ENCODE measurements at regions not wholly inside any gene's neighbourhood (a gene's known extent, or its start where the extent isn't known, plus 50 kb on each side); places are given as distances from the start of the nearest gene placed in this dataset.

DNA sequence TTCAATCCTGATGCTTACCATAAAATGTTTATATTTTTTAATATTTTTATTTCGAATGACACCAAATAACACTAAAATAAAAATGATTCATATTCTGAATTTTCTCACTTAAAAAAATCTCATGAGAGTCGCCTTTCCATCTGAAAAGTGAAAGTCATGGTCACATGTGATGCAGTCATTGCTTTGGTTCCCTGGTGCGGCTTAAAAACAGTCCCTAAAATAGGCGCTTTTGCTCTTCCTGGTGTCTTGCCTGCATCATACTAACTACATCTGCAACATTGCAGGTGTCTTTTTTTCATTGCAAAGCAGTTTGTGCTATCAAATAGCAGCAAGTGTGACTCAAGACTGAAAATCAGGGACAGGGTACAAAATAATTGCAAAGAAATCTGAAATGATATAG lies 185.2 kb upstream of the NREP start:
- DNase-seq = peak in 3 of 4 experiments; percentile 28 to 38 (median 35)

DNA sequence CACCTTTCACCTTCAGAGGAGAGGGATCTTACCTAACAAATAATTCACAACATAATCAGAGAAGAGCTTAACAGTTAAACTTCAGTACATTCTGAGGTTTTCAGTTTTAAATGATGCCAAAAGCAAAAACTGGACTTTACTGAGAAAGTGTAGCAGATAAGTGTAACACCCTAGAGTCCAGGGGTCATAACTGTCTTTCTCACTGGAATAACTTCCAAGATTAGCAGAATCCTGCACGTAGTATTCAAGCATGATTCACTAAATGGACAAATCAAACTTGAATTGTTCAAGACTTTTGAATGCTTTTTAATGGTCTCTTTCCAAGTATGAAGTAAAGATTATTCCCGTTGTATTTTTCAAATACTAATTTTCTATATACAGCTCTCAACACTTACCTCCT lies 180.1 kb upstream of the NREP start:
- DNase-seq = no peak

DNA sequence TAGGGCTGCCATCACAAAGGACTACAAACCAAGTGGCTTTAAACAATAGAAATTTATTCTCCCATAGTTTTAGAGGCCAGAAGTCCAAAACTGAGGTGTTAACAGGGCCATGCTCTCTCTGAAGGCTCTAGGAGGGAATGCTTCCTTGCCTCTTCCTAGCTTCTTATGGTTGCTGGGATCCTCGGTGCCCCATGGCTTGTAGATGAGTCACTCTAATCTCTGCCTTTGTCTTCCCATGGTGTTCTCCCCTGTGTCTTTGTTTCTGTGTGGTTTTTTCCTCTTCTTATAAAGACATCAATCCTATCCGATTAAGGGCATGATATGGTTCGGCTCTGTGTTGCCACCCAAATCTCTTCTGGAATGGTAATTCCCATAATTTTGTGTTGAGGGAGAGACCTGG lies 178.8 kb upstream of the NREP start:
- no peak for DNase-seq

DNA sequence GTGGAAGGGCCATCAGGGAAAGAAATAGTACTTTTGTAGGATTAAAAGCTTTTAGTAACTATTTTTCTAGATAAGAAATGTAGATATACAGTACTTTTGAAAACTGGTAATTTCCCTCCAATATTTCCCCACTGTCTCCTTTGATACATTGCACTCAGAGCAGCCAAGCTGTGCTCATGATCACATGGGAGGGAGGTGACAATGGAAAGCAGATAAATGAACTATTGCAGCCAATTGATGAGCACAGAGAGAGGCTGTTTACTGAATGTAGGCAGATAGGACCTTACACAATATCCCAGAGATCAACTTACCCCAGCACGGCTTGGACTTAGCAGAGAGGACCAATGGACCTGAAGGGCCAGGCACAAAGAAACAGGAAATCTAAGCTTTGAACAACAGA lies 178.0 kb upstream of the NREP start:
- peak in 2 of 4 experiments; percentile 31 to 38 for DNase-seq

DNA sequence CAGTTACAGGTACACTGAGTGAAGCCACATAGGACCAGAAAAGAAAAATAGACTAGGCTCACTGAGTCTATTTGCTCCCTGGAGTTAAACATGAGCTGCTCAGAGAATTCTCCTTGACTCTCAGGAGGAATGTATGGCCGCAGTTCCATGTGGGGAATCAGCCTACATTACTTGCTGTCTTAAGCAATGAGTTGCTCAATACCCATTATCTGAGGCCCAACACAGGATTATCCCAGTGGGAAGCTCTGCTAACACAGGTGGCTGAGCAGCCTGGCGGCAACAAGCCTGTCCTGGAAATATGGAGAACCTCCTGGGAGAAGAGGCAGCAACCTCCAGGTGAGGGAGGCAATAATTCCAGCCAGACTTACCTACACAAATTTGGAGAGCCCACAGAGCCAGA lies 177.5 kb upstream of the NREP start:
- DNase-seq = no peak

DNA sequence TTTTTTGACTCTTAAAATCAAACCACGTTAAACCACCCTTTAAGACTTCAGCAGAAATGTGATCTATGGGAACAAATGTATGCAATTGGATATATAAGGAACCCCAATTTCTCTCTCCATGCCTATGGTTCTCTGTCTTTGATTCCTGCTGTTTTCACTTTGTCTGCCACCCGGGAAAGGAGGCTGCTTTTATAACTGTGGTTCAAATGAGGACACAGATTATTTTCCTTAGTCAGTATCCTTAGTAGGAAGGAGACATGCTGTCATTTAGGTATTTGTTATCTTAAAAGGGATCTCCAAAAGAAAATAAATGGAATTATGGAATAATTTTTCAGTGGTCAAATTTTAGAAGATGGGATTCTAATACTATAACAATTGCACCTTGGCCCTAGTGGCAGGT lies 176.1 kb upstream of the NREP start:
- no peak for DNase-seq

DNA sequence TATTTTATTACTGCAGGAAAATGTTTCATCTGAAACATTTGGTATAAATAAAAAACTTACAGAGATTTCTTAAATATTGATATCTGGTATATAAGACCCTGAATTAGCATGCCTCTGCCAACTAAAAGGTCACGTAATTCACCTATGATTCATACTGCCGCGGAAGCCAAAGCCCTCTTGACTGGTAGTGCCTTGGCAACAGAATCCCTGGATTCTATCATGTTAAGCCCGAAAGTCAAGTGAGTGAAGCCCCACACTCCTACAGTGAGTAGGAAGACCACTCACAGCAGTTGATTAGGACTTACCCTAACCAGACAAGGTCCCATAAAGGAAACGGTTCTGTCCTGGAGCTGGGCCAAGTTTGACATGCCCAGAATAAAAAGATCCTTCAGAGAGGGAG lies 175.6 kb upstream of the NREP start:
- DNase-seq = no peak

DNA sequence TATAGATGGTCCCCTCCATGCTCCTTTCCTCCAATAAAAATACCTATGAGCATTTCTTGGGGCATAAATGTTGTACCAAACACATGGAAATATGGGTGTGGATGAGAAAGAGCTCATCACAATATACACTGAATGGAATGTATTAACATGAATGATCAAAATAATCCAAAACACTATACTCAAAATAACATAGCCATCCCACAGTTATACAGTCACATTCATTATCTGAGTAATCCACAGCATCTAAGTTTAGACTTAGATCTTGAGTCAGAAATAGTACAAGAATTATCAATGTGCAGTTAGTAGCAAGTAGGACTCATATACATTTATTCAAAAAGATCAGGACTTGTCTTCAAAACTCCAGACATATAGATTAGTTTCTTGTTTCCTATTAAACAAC lies 175.2 kb upstream of the NREP start:
- no peak for DNase-seq

DNA sequence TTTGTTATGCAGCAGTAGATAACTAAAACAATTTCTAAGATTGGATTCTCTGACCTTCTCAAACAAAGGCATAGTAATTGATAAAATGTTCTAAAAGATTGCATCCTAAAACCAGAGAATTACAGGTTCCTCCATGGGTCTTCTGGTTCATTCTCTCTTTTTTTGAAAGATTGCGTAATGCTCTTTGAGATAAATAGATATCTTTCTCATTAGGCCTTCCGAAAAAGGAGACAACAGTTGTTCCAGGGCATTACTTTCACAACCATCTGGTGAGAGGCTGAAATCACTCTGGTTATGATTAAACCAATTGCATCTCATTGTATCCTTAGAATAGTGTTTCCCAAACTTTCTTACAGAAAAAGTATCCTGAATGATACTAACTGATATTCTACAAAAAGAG lies 174.7 kb upstream of the NREP start:
- DNase-seq = no peak

DNA sequence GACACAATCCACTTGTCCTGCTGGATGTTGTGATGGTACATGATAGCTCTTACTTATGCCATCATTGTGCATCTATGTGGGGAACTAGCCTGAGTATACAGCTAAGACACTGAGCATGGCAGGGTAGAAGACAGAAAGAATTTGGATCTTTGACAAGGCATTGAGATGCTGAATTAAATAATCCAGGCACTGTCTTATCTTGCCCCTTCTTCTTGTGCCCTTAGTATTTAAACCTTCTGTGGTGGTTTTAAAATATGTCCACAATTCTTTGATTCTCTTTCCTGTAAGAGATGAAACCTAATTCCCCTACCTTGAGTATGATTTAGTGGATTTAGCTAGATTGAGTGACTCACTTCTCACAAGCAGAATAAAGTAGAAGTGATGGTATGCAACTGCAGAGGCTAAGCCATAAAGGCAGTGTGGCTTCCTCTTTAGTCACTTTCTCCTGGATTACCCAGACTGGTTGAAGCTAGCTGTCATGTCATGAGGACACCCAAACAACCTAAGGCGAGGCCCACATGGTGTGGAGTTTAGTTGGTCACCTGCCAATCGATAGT lies 174.0 kb upstream of the NREP start:
- DNase-seq = peak; percentile 73 to 92 (median 78)

DNA sequence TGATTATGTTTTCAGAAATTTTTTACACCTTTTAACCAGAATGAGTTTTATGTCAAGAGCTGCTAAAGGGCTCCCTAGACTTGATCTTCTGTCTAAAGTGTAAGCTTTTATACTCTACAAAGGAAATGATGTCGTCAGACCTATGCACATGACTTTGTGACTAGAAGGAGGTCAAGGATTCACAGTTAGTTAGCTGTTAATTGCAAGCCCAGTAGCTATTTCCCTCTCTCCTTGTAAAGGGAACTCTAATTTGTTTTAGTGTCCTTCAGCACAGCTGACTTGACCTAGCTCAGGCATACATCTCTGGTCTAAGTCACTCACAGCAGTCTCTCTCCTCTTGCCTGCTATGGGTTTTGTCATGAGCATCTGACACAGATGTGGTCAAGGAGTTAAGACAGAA lies 173.5 kb upstream of the NREP start:
- peak; percentile 35 to 76 (median 62) for DNase-seq

DNA sequence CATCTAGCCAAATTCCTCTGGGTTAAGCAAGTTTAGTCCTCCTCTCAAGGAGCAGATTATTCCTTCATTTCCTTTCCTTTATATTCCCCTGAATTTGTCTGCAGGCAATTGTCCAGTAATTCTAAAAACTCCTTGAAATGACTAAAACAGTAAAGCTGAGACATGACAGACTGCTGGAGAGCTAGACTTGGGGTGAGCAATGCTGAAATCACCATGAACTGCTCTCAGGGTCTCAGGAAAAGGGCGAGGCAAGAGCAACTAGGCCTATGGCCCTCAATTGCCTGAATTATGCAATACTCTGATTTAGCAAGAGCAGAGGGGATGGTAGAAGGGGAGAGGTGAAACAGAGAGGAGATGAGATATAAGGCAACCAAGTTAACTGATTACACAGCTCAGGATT lies 172.9 kb upstream of the NREP start:
- DNase-seq = peak in 3 of 4 experiments; percentile 9 to 57 (median 43)

DNA sequence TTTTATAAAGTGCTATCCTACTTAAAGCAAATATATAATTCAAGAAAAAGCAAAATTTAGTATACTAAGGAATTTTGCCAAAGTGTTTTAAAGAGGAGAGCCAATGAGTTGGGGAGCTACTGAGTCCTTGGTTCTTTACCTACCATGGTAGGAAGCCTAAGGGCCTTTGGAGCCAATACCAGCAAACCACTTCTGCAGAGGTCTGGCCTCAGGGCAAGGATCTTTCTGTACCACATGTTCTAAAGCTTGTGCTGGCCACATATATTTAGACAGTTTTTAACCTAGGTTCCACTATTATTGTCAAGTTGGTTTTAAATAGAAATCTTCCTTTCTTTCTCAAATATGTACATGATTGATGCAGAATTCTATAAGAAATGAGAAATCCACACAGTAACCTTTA lies 172.3 kb upstream of the NREP start:
- no peak for DNase-seq

DNA sequence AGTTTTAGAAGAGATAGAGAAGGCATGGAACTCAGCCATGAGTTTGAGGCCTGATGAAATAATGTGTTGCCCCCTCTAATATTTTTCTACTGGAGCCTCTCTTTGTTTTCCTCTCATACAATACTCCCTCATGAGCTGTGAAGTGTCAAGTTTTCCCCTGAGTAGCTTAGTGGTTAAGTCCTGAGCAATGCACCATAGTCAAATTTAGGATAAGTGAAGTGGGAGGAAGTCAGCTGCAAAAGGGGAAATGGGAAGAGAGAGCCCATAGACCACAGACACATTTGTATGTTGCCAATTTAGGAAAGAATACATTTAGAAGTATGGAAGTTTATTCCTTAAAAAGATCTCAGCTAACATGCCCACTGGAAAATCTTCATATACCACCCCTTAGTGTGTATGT lies 171.5 kb upstream of the NREP start:
- DNase-seq = peak; percentile 37 to 77 (median 68)

DNA sequence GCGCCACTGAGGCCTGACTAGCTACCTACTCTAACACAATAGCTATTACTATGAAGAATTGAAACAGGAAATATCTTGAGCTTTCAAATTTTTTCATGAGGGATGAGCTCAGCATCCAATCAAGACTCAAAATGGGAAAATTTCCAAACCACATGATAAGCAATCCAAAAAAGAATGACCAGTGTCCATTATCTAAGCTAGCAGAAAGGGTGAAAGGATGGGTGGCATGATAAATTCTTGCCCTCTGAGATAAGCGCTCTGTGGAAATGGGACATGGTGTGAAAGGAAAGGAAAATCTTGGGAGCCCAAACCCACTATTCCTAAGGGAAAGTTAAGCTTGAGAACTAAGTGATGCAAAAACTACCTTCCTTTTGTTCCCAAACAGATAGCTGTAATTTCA lies 170.2 kb upstream of the NREP start:
- DNase-seq = no peak

DNA sequence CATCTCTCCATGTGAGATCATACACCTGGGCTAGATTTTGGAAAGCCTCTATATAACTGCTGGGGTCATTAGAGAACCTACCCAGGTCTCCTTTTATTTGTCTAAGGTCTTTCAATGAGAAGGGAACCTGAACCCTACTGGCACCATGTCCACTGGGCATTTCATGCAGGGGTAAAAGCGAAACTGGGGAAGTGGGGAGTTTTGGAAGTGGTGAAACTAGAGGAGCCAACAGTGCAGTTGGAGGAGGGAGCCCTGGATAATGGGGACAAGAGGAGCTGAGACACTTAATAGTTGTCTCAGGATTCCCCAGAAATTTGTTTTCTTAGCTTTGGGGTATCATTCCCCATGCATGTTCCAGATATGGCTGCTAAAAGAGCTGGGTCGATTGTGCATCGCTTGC lies 169.0 kb upstream of the NREP start:
- DNase-seq = peak in 1 of 4 experiments; percentile 14

DNA sequence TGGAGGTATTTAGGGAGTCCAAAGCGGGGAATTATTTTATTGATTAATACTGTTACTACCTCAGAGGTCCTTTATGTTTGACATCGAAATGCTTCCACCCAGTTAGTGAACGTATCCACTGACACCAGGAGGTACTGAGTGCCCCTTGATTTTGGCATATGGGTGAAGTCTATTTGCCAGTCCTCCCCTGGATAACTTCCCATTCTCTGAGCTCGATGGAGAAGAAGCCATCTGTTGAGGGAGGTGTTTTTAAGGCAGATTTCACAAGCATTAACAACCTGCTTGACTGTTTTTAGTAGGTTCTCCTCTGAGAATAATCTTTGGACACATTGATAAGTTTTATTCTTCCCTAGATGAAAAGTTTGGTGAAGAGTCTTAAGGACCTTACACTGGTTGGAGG lies 165.3 kb upstream of the NREP start:
- DNase-seq = no peak

DNA sequence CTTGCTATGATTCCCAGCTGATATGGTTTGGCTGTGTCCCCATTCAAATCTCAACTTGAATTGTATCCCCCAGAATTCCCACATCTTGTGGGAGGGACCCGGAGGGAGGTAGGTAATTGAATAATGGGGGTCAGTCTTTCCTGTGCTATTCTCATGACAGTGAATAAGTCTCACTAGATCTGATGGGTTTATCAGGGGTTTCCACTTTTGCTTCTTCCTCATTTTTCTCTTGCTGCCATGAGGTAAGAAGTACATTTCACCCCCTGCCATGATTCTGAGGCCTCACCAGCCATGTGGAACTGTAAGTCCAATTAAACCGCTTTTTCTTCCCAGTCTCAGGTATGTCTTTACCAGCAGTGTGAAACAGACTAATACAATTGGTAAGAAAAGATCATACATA lies 164.7 kb upstream of the NREP start:
- DNase-seq = peak in 2 of 4 experiments; percentile 8 to 19

DNA sequence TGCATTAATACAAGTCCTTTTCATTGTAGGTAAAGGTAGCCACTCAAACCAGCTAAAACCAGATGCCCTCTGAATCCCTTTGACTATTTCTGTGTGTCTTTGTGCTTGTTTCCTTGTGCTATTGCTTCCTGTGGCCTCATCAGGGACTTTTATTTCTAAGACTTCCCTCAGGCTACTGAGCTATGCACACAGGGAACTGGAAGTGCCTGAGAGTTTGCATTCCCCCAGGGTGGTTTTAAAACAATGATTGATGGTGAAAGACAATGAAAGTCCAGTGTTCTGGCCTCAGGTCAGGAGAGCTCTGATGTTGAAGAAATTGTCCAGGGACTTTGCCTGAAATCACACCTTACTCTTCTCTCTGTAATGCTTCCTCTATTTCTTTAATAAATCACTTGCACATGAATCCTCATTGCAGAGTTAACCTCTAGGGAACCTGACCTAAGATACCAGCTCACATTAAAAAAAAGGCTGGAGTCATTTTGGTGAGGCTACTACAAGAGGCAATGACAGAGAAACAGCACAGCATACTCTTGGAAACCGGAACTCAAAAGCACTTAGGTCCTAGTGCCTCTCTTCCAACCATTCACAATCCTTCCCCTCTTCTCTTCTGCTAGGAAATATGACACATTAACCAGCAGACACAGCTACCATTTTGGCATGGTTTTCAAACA lies 158.1 kb upstream of the NREP start:
- peak in 2 of 4 experiments; percentile 8 to 32 for DNase-seq

DNA sequence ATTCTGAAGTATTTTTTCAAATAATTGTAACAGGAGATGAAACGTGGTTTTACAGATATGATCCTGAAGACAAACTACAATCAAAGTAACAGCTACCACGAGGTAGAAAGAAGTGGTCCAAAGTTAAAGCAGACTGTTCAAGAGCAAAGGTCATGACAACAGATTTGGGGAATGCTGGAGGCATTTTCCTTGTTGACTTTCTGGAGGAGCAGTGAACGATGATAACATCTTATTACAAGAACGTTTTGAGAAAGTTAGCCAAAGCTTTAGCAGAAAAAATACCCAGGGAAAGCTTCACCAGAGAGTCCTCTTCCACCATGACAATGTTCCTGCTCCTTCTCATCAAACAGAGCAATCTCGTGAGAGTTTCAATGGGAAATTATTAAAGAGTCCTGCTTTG lies 145.4 kb upstream of the NREP start:
- no peak for DNase-seq

DNA sequence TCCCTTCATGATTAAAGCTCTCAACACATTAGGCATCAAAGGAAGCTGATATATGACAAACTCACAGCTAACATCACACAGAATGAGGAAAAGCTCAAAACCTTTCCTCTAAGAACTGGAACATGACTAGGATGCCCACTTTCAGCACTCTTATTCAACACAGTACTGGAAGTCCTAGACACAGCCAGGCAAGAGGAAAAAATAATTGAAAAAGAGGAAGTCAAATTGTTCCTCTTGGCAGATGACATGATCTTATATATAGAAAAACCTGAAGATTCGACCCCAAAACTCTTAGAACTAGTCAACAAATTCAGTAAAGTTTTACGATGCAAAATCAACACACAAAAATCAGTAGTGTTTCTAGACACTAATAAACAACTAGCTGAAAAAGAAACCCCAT lies 144.3 kb upstream of the NREP start:
- peak; percentile 14 to 69 (median 40) for DNase-seq

DNA sequence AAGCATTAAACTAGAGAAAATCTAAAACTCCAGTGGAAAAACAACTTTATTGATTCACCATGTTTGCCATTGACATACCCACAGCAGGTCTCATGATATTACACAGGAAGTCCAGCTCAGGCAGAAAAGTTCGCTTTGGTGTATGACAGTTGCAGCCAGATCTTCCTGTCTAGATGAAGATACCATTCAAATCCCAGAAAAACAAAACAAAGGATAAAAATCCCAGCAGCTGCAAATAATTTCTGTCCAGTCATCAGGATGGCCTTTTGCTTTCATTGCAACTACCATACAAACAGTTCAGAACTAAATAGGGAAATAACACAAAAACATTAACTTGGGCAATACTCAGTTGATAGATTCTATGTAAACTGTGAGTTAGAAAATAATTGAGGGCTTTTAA lies 136.0 kb upstream of the NREP start:
- DNase-seq = peak; percentile 5 to 44 (median 16)

DNA sequence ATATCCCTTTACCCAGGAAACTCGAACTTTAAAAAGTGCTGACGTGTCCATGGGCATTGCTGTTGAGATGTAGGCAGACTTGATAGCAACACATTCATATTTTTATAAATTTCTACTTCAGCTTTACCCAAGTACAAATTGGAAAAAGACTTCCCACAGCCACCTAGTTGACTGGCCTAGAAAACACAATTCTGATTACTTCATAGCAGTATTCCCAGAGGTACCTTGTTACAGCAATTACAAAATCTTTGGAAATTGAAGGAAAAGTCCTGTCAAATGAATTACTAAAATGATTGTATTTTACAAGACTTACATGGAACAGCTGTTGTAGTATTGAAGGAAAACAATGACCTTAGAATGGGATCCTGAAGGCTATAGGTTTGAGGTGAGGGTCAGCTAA lies 130.7 kb upstream of the NREP start:
- no peak for DNase-seq

DNA sequence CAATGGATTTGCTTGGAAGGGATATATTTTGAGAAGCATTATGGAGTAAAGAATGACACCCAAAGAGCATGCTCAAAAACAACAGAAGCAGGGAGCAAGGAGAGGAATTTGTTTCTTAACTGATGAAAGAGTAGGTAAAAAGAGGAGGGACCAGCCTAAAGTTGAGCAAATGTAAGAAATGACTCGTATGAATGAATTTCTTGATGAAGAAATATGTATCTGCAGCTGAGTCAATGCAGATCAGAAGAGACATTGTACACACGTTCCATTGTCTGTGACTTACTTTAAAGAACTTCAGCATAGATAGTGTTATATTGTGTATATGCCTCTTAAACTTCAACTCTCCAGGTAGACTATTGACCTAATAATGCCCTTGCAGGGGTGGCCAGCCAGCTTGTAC lies 112.7 kb upstream of the NREP start:
- no peak for DNase-seq

DNA sequence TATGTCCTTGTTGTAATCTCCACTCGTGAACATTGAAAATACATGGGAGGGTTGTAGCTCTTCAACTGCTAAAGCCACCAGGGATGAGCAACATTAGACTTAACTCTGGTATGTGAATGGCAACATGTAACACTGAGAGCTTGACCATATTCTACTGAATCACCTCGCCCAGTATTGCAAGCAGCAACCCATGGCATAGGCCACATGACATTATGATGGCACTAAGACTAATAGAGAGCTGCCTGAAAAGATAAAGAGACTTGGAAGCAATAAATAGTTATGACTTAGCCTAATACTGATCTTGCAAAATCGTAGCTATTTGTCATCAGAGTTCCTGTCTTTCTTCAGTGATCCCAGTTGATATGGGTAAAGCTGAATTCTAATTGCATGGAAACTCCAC lies 108.4 kb upstream of the NREP start:
- DNase-seq = peak in 1 of 4 experiments; percentile 8
